Endothelial cell (in vitro differentiated cells): ENCODE measurements at regions not wholly inside any gene's neighbourhood (a gene's known extent, or its start where the extent isn't known, plus 50 kb on each side); places are given as distances from the start of the nearest gene placed in this dataset.

Experiments used
- DNase-seq: peaks from one replicate; pipeline ENCODE4 v3.0.0; 2021; ENCODE audit warnings: low spot score
- H3K27ac Mint-ChIP-seq: one replicate; pipeline ENCODE4 v1.8.0; 2021; ENCODE audit warnings: mixed read lengths, inconsistent platforms; ENCODE audit not compliant: unreplicated experiment
- H3K27me3 Mint-ChIP-seq: one replicate; pipeline ENCODE4 v1.8.0; 2021; ENCODE audit warnings: mild to moderate bottlenecking, moderate library complexity, mixed read lengths, inconsistent platforms; ENCODE audit not compliant: unreplicated experiment
- H3K36me3 Mint-ChIP-seq: one replicate; pipeline ENCODE4 v1.8.0; 2021; ENCODE audit warnings: mild to moderate bottlenecking, low read depth, mixed read lengths, inconsistent platforms; ENCODE audit not compliant: unreplicated experiment
- H3K4me1 Mint-ChIP-seq: one replicate; pipeline ENCODE4 v1.8.0; 2021; ENCODE audit warnings: mild to moderate bottlenecking, mixed read lengths, inconsistent platforms; ENCODE audit not compliant: unreplicated experiment
- H3K4me3 Mint-ChIP-seq: one replicate; pipeline ENCODE4 v1.8.0; 2021; ENCODE audit warnings: mild to moderate bottlenecking, mixed read lengths, inconsistent platforms; ENCODE audit not compliant: unreplicated experiment
- H3K9me3 Mint-ChIP-seq: one replicate; pipeline ENCODE4 v1.8.0; 2021; ENCODE audit warnings: mixed read lengths, inconsistent platforms; ENCODE audit not compliant: unreplicated experiment
- TF ChIP-seq, protein P1 (sequence below): fragments of 200-600 bp; sonication (generic); IDR thresholded peaks from one replicate; pipeline ENCODE4 v1.5.0; 2021; ENCODE audit warnings: antibody characterized with exemption; ENCODE audit not compliant: unreplicated experiment

DNA sequence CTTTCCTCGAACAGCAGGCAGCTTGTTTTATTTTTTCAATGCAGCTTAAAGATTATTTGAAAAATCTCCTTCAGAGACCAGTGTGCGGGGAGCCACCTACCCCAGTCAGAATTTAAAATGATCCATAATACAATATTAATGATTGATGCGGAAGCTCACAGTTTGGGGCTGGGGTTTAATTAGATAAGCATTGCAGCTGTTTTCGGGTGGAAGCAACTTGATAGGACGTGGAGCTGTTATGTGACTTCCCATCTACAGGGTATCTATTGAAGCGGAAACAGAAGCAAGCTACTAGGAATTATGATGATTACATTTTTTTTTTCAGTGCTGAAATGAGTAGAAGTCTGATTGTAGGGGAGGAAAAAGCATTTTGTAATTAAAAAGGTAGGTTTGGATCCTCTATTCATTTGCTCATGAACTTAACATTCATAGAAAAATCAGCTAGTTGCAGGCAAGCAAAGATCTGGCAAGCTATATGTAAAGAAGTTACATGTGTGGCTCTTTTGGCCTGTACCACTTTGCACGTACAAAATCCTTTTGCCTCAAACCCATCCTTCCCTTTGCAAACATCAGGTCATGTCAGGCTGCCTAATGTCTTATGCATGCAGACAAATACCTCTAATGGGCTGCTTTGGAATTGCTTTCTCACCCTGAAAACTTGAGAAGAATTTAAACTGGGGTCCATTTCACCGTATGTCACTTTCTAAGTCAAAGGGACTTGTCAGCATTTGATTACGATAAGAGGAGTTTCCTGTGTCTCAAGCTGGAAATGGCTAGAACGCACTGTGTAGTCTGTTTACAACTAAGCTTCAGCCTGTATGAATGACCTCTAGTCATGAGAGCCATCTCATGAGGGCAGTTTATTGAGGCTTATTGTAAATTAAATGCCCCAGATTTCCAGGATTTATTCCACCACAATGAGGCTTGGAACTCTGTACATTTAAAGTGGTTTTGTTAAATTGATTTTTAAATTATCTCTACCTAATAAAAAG is 267.1 kb upstream of the TMTC4 start:
- Mint-ChIP-seq H3K27ac (no peak overlapping the region), H3K36me3 (no peaks in the 10 kb centered on the region), H3K27me3 (peaks cover 4% of the 10 kb centered on the region), H3K4me3 (no peak overlapping the region), H3K9me3 (no peaks in the 10 kb centered on the region), H3K4me1 (no peaks in the 10 kb centered on the region)
- TF ChIP-seq, protein P1, sequence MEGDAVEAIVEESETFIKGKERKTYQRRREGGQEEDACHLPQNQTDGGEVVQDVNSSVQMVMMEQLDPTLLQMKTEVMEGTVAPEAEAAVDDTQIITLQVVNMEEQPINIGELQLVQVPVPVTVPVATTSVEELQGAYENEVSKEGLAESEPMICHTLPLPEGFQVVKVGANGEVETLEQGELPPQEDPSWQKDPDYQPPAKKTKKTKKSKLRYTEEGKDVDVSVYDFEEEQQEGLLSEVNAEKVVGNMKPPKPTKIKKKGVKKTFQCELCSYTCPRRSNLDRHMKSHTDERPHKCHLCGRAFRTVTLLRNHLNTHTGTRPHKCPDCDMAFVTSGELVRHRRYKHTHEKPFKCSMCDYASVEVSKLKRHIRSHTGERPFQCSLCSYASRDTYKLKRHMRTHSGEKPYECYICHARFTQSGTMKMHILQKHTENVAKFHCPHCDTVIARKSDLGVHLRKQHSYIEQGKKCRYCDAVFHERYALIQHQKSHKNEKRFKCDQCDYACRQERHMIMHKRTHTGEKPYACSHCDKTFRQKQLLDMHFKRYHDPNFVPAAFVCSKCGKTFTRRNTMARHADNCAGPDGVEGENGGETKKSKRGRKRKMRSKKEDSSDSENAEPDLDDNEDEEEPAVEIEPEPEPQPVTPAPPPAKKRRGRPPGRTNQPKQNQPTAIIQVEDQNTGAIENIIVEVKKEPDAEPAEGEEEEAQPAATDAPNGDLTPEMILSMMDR: no peak
- no peak for DNase-seq

DNA sequence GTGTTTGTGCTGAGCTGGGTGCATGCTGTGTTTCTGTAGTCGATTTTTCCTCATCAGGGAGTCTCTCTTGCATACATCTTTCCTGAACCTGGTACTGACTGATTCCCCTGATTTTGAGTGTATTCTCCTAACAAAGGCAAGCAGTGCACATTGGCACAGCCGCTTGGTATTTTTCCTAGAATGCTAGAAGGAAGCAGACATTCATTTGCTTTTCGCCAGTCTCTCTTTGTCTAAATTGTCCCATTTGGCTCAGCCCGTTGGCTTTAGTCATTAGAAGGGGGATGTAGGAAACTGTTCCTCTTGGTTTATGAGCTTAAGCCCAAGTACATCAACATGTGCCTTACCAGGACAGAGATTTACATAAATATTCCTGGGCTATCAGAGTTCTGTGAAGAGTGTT is 266.1 kb upstream of the TMTC4 start:
- no peak overlapping the region for H3K4me3 Mint-ChIP-seq
- peaks cover 8% of the 10 kb centered on the region for H3K4me1 Mint-ChIP-seq
- H3K27me3 Mint-ChIP-seq: no peaks in the 10 kb centered on the region
- H3K36me3 Mint-ChIP-seq: no peaks in the 10 kb centered on the region
- TF ChIP-seq, protein P1: no peak
- DNase-seq: no peak
- H3K9me3 Mint-ChIP-seq: no peaks in the 10 kb centered on the region
- no peak overlapping the region for H3K27ac Mint-ChIP-seq

DNA sequence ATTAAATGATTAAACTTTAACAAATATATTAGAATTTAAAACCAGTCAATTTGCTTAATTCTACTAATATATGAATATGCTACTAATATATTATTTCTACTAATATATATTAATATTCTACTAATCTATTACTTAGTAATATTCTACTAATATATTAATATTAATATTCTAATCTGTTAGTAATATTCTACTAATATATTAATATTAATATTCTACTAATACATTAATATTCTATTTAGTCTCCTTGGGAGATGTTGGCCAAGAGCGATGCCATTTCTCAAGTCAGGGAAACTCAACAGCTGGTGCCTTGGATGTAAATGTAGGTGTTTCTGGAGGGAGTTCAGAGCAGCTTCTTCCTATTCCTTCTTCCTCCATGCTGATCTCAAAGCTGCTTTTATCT is 259.2 kb upstream of the TMTC4 start:
- no peaks in the 10 kb centered on the region for H3K27me3 Mint-ChIP-seq
- peaks cover 19% of the 10 kb centered on the region for H3K4me1 Mint-ChIP-seq
- no peak overlapping the region for H3K27ac Mint-ChIP-seq
- no peaks in the 10 kb centered on the region for H3K9me3 Mint-ChIP-seq
- DNase-seq: no peak
- TF ChIP-seq, protein P1: no peak
- no peak overlapping the region for H3K4me3 Mint-ChIP-seq
- no peaks in the 10 kb centered on the region for H3K36me3 Mint-ChIP-seq

DNA sequence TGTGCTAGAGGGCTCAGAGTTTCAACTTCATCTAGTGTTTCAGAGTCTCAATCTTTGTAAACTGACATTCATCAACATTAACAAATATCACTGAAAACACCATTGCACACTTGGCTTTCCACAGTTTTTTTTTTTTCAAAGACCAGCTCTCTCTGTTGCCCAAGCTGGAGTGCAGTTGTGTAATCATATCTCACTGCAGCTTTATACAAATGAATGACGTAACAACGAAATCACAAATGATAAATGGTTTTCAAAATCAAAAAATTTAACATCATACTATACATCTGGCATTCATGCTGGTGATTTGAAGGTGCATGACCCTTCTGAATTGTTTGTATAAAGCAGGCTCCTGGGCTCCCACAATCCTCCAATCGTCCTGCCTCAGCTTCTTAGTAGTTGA is 248.0 kb upstream of the TMTC4 start:
- no peaks in the 10 kb centered on the region for H3K4me1 Mint-ChIP-seq

More for the DNA sequence above, 248.0 kb upstream of the TMTC4 start:
- Mint-ChIP-seq H3K4me3 (no peak overlapping the region), H3K9me3 (no peaks in the 10 kb centered on the region), H3K27ac (no peak overlapping the region), H3K27me3 (peaks cover 2% of the 10 kb centered on the region), H3K36me3 (no peaks in the 10 kb centered on the region)
- TF ChIP-seq, protein P1: no peak
- no peak for DNase-seq
